ENCODE measurements at regions not wholly inside any gene's neighbourhood (a gene's known extent, or its start where the extent isn't known, plus 50 kb on each side); places are given as distances from the start of the nearest gene placed in this dataset.

GRCh38 chrX:129037389-129037788 is 485.9 kb downstream of the SMARCA1 start:
- TF ChIP-seq CTCF (IDR thresholded peaks at IDR 0.05; ENCODE audit: control insufficient read depth, insufficient read depth, low read depth, low read length, missing control alignments), result no peak
- DNase-seq (ENCODE audit: low read depth), result no peak
- H3K4me3 ChIP-seq (ENCODE audit: control insufficient read depth, low read depth, low read length), result no peak overlapping the region

GRCh38 chrX:129035180-129035579 is 488.1 kb downstream of the SMARCA1 start:
- no peak for DNase-seq (ENCODE audit: low read depth)
- no peak overlapping the region for H3K4me3 ChIP-seq (ENCODE audit: control insufficient read depth, low read depth, low read length)
- no peak for TF ChIP-seq CTCF (IDR thresholded peaks at IDR 0.05; ENCODE audit: control insufficient read depth, insufficient read depth, low read depth, low read length, missing control alignments)

GRCh38 chrX:129034196-129034595 is 489.1 kb downstream of the SMARCA1 start:
- H3K4me3 ChIP-seq (ENCODE audit: control insufficient read depth, low read depth, low read length), result no peak overlapping the region
- no peak for DNase-seq (ENCODE audit: low read depth)
- TF ChIP-seq CTCF (IDR thresholded peaks at IDR 0.05; ENCODE audit: control insufficient read depth, insufficient read depth, low read depth, low read length, missing control alignments), result no peak

GRCh38 chrX:129026202-129026601 is 497.1 kb downstream of the SMARCA1 start:
- no peak overlapping the region for H3K4me3 ChIP-seq (ENCODE audit: control insufficient read depth, low read depth, low read length)
- no peak for TF ChIP-seq CTCF (IDR thresholded peaks at IDR 0.05; ENCODE audit: control insufficient read depth, insufficient read depth, low read depth, low read length, missing control alignments)
- no peak for DNase-seq (ENCODE audit: low read depth)

- TF ChIP-seq CTCF (IDR thresholded peaks at IDR 0.05; ENCODE audit: control insufficient read depth, insufficient read depth, low read depth, low read length, missing control alignments), result no peak
- no peak overlapping the region for H3K4me3 ChIP-seq (ENCODE audit: control insufficient read depth, low read depth, low read length)
- DNase-seq (ENCODE audit: low read depth), result no peak
Measured at GRCh38 chrX:129025376-129025775, 497.9 kb downstream of the SMARCA1 start.

GRCh38 chrX:129019412-129019811 is 503.9 kb downstream of the SMARCA1 start:
- TF ChIP-seq CTCF (IDR thresholded peaks at IDR 0.05; ENCODE audit: control insufficient read depth, insufficient read depth, low read depth, low read length, missing control alignments), result no peak
- DNase-seq (ENCODE audit: low read depth), result no peak
- no peak overlapping the region for H3K4me3 ChIP-seq (ENCODE audit: control insufficient read depth, low read depth, low read length)

- no peak for DNase-seq (ENCODE audit: low read depth)
- no peak overlapping the region for H3K4me3 ChIP-seq (ENCODE audit: control insufficient read depth, low read depth, low read length)
- TF ChIP-seq CTCF (IDR thresholded peaks at IDR 0.05; ENCODE audit: control insufficient read depth, insufficient read depth, low read depth, low read length, missing control alignments), result no peak
Measured at GRCh38 chrX:129015381-129015780, 507.9 kb downstream of the SMARCA1 start.

Data from AG09309 (cell line).